ENCODE measurements at regions not wholly inside any gene's neighbourhood (a gene's known extent, or its start where the extent isn't known, plus 50 kb on each side); places are given as distances from the start of the nearest gene placed in this dataset.

DNA sequence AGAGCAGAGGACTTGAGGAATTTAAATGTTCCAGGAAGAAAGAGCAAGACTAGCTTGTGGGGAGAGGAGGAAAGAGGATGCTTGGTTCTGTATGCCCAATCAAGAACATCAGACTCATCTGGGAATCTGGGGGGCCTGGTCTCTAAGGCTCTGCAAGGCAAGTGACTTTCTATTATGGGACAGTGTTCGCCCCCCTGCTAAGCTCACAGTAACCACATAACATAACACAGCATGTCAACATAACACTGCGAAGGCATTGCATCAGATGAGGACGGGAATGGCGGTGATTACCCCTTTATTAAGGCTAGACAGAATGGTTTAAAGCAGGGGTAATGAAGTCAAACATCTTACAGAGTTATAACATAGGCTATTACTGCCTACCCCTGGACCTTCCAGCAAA, 176.6 kb upstream of the IRX6 start:
- H3K27ac Mint-ChIP-seq (ENCODE audit: low read depth, unreplicated experiment), result no peak overlapping the region
- ChIA-PET CTCF (interaction anchor here (0.6 kb wide), 1 partner anchor 95 kb away, joined by 3 read pairs; no protein-coding TSS in a partner anchor), POLR2A (interaction anchor here (0.6 kb wide), 1 partner anchor 16 kb away, joined by 3 read pairs; no protein-coding TSS in a partner anchor)
- intact Hi-C loops (cut with micrococcal nuclease), result no loop called here
- no peaks in the 10 kb centered on the region for H3K4me1 Mint-ChIP-seq (ENCODE audit: insufficient read depth, unreplicated experiment)
- TF ChIP-seq, protein P1, sequence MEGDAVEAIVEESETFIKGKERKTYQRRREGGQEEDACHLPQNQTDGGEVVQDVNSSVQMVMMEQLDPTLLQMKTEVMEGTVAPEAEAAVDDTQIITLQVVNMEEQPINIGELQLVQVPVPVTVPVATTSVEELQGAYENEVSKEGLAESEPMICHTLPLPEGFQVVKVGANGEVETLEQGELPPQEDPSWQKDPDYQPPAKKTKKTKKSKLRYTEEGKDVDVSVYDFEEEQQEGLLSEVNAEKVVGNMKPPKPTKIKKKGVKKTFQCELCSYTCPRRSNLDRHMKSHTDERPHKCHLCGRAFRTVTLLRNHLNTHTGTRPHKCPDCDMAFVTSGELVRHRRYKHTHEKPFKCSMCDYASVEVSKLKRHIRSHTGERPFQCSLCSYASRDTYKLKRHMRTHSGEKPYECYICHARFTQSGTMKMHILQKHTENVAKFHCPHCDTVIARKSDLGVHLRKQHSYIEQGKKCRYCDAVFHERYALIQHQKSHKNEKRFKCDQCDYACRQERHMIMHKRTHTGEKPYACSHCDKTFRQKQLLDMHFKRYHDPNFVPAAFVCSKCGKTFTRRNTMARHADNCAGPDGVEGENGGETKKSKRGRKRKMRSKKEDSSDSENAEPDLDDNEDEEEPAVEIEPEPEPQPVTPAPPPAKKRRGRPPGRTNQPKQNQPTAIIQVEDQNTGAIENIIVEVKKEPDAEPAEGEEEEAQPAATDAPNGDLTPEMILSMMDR (IDR thresholded peaks at IDR 0.05; ENCODE audit: unreplicated experiment), result no peak
- DNase-seq (ENCODE audit: unreplicated experiment), result no peak
- H3K36me3 Mint-ChIP-seq (ENCODE audit: insufficient read depth, unreplicated experiment), result no peaks in the 10 kb centered on the region
- H3K4me3 Mint-ChIP-seq (ENCODE audit: unreplicated experiment), result no peak overlapping the region
- peaks cover 28% of the 10 kb centered on the region for H3K27me3 Mint-ChIP-seq (ENCODE audit: insufficient read depth, unreplicated experiment)
- BruUV-seq (replicated peaks), result no TSS peak
- no peaks in the 10 kb centered on the region for H3K9me3 Mint-ChIP-seq (ENCODE audit: unreplicated experiment)

- Mint-ChIP-seq H3K9me3 (ENCODE audit: unreplicated experiment) (no peaks in the 10 kb centered on the region), H3K4me1 (ENCODE audit: insufficient read depth, unreplicated experiment) (no peaks in the 10 kb centered on the region), H3K27me3 (ENCODE audit: insufficient read depth, unreplicated experiment) (peaks cover 50% of the 10 kb centered on the region), H3K4me3 (ENCODE audit: unreplicated experiment) (no peak overlapping the region), H3K27ac (ENCODE audit: low read depth, unreplicated experiment) (no peak overlapping the region), H3K36me3 (ENCODE audit: insufficient read depth, unreplicated experiment) (no peaks in the 10 kb centered on the region)
- TF ChIP-seq, protein P1 (IDR thresholded peaks at IDR 0.05; ENCODE audit: unreplicated experiment), result no peak
- no TSS peak for BruUV-seq (replicated peaks)
- ChIA-PET CTCF (interaction anchor here (0.6 to 1.1 kb wide), 2 partner anchors 22 to 1934 kb away, joined by 3 read pairs; no protein-coding TSS in a partner anchor), POLR2A (no interaction called here)
- DNase-seq (ENCODE audit: unreplicated experiment), result no peak
- intact Hi-C loops (cut with micrococcal nuclease), result no loop called here
These were observed 174.4 kb upstream of the IRX6 start for GRCh38 chr16:55149622-55150021.

DNA sequence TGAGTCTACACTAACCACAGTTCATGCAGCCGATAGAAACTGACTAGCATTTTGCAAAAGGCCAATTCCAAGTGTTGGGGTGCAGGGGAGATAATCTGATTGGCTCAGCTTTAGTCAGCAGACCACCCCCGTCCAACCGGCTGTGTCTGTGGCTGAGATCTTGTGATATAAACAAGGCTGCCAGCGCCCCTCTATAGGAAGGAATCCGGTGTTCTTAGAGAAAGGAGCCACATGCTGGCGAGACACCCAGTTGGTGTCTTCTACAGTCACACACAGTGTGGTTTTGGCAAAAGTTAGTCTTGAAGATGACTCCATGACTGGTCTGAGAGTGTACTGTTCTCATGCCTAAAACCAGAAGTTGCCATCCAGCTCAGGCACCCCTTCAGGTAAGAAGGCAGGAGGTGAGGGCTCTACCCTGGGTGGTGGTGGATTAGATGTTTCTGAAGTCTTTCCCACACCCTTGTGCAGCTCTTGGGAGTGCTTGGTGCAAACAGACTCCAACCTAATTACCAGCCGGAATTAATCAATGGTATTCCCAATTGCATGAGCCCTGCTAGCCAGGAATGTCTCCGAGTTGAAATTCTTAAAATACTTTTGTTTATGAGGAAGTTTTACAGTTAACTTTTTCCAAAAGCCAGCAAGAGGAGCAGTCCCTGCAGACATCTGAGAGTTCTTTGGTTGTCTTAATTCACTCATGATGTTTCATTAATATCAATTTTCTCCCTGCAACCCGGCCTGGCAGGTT, 172.3 kb upstream of the IRX6 start:
- ChIA-PET CTCF (no interaction called here), POLR2A (no interaction called here)
- H3K4me3 Mint-ChIP-seq (ENCODE audit: unreplicated experiment), result no peak overlapping the region
- H3K4me1 Mint-ChIP-seq (ENCODE audit: insufficient read depth, unreplicated experiment), result no peaks in the 10 kb centered on the region
- BruUV-seq (replicated peaks), result no TSS peak
- H3K9me3 Mint-ChIP-seq (ENCODE audit: unreplicated experiment), result no peaks in the 10 kb centered on the region
- H3K27ac Mint-ChIP-seq (ENCODE audit: low read depth, unreplicated experiment), result no peak overlapping the region
- peaks cover 51% of the 10 kb centered on the region for H3K27me3 Mint-ChIP-seq (ENCODE audit: insufficient read depth, unreplicated experiment)
- intact Hi-C loops (cut with micrococcal nuclease), result no loop called here
- H3K36me3 Mint-ChIP-seq (ENCODE audit: insufficient read depth, unreplicated experiment), result no peaks in the 10 kb centered on the region
- no peak for DNase-seq (ENCODE audit: unreplicated experiment)
- TF ChIP-seq, protein P1 (IDR thresholded peaks at IDR 0.05; ENCODE audit: unreplicated experiment), result no peak

GRCh38 chr16:55152875-55153390, 171.1 kb upstream of the IRX6 start:
- Mint-ChIP-seq H3K4me3 (ENCODE audit: unreplicated experiment) (no peak overlapping the region), H3K9me3 (ENCODE audit: unreplicated experiment) (no peaks in the 10 kb centered on the region), H3K36me3 (ENCODE audit: insufficient read depth, unreplicated experiment) (no peaks in the 10 kb centered on the region), H3K27me3 (ENCODE audit: insufficient read depth, unreplicated experiment) (peaks cover 44% of the 10 kb centered on the region), H3K27ac (ENCODE audit: low read depth, unreplicated experiment) (no peak overlapping the region), H3K4me1 (ENCODE audit: insufficient read depth, unreplicated experiment) (no peaks in the 10 kb centered on the region)
- BruUV-seq (replicated peaks), result no TSS peak
- TF ChIP-seq, protein P1 (IDR thresholded peaks at IDR 0.05; ENCODE audit: unreplicated experiment), result no peak
- DNase-seq (ENCODE audit: unreplicated experiment), result no peak
- intact Hi-C loops (cut with micrococcal nuclease), result no loop called here
- CTCF ChIA-PET, result interaction anchor here (0.7 kb wide), 1 partner anchor 1140 kb away, joined by 3 read pairs; no protein-coding TSS in a partner anchor
- POLR2A ChIA-PET, result interaction anchor here (0.6 kb wide), 1 partner anchor 32 kb away, joined by 3 read pairs; no protein-coding TSS in a partner anchor
